ENCODE measurements at regions not wholly inside any gene's neighbourhood (a gene's known extent, or its start where the extent isn't known, plus 50 kb on each side); places are given as distances from the start of the nearest gene placed in this dataset.

DNA sequence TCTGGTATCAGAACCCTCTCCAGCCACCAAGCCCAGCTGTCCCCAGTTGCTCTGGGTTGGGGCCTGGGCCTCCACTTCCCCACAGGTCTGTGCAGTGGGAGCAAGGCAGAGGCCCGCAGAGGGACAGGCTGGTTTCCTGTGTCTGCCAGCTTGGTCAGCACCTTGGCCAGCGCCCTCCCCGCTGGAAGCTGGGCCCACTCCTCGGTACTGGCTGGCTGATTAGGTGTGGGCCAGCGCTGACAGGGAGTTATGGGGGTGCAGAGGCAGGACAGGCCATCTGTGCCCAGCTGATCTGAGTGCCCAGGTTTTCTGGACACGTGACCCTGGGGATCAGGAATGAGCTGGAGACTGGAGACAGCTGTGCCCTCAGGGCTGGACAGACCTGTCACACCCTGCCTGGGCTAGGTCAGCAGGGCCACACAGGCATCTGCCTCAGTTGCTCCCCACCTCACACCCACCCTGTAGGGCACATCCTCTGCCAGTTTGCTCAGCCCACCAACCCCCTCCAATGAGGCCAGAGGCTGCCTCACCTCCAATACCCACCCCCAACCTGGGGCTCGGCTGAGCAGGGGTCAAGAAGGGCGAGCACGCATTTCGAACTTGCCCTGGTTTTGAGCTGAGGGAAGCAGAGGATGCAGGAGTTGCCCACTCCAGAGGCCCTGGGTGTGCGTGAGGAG lies 175.3 kb downstream of the IGLL1 start (continued):
- TF ChIP-seq, protein P1, sequence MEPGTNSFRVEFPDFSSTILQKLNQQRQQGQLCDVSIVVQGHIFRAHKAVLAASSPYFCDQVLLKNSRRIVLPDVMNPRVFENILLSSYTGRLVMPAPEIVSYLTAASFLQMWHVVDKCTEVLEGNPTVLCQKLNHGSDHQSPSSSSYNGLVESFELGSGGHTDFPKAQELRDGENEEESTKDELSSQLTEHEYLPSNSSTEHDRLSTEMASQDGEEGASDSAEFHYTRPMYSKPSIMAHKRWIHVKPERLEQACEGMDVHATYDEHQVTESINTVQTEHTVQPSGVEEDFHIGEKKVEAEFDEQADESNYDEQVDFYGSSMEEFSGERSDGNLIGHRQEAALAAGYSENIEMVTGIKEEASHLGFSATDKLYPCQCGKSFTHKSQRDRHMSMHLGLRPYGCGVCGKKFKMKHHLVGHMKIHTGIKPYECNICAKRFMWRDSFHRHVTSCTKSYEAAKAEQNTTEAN (CRISPR knock-in tag; conservative IDR thresholded peaks at IDR 0.05), result peak; percentile 84
- TF ChIP-seq ZBTB20 (CRISPR knock-in tag; IDR thresholded peaks at IDR 0.05; ENCODE audit: borderline replicate concordance, low read depth) (peak; percentile 83; the same call in 1 of the 2 replicates), SETDB1 (CRISPR knock-in tag; IDR thresholded peaks at IDR 0.05; ENCODE audit: borderline replicate concordance) (no peak), SIN3A (IDR thresholded peaks at IDR 0.05; ENCODE audit: borderline replicate concordance, low read depth, low read length) (no peak), TCF7L2 (IDR thresholded peaks at IDR 0.05; ENCODE audit: low read depth, low read length) (no peak), ZNF703 (CRISPR knock-in tag; IDR thresholded peaks at IDR 0.05; ENCODE audit: borderline replicate concordance) (no peak), SRSF4 (IDR thresholded peaks at IDR 0.05; ENCODE audit: low read depth, low read length, poor library complexity, severe bottlenecking) (no peak), HMG20A (CRISPR knock-in tag; IDR thresholded peaks at IDR 0.05; ENCODE audit: borderline replicate concordance) (no peak), ZNF589 (CRISPR knock-in tag; conservative IDR thresholded peaks at IDR 0.05) (peak; percentile 83; the same call in 1 of the 2 replicates), HNRNPK (IDR thresholded peaks at IDR 0.05; ENCODE audit: low read depth, low read length, poor library complexity, severe bottlenecking) (no peak), ZNF484 (CRISPR knock-in tag; IDR thresholded peaks at IDR 0.05; ENCODE audit: borderline replicate concordance, low read depth) (no peak), ZNF160 (CRISPR knock-in tag; IDR thresholded peaks at IDR 0.05) (peak; percentile 85), ZBTB3 (CRISPR knock-in tag; IDR thresholded peaks at IDR 0.05; ENCODE audit: borderline replicate concordance, low read depth) (no peak; the same call in 1 of the 2 replicates)
- TF ChIP-seq, protein P2, sequence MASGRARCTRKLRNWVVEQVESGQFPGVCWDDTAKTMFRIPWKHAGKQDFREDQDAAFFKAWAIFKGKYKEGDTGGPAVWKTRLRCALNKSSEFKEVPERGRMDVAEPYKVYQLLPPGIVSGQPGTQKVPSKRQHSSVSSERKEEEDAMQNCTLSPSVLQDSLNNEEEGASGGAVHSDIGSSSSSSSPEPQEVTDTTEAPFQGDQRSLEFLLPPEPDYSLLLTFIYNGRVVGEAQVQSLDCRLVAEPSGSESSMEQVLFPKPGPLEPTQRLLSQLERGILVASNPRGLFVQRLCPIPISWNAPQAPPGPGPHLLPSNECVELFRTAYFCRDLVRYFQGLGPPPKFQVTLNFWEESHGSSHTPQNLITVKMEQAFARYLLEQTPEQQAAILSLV (CRISPR knock-in tag; IDR thresholded peaks at IDR 0.05; ENCODE audit: borderline replicate concordance), result peak; percentile 68; the same call in 1 of the 2 replicates
- TF ChIP-seq, protein P3, sequence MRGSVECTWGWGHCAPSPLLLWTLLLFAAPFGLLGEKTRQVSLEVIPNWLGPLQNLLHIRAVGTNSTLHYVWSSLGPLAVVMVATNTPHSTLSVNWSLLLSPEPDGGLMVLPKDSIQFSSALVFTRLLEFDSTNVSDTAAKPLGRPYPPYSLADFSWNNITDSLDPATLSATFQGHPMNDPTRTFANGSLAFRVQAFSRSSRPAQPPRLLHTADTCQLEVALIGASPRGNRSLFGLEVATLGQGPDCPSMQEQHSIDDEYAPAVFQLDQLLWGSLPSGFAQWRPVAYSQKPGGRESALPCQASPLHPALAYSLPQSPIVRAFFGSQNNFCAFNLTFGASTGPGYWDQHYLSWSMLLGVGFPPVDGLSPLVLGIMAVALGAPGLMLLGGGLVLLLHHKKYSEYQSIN (CRISPR knock-in tag; IDR thresholded peaks at IDR 0.05; ENCODE audit: borderline replicate concordance), result no peak
- TF ChIP-seq, protein P4, sequence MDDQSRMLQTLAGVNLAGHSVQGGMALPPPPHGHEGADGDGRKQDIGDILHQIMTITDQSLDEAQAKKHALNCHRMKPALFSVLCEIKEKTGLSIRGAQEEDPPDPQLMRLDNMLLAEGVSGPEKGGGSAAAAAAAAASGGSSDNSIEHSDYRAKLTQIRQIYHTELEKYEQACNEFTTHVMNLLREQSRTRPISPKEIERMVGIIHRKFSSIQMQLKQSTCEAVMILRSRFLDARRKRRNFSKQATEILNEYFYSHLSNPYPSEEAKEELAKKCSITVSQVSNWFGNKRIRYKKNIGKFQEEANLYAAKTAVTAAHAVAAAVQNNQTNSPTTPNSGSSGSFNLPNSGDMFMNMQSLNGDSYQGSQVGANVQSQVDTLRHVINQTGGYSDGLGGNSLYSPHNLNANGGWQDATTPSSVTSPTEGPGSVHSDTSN (CRISPR knock-in tag; IDR thresholded peaks at IDR 0.05; ENCODE audit: borderline replicate concordance), result peak; percentile 71; the same call in 1 of the 2 replicates
- TF ChIP-seq, protein P5, sequence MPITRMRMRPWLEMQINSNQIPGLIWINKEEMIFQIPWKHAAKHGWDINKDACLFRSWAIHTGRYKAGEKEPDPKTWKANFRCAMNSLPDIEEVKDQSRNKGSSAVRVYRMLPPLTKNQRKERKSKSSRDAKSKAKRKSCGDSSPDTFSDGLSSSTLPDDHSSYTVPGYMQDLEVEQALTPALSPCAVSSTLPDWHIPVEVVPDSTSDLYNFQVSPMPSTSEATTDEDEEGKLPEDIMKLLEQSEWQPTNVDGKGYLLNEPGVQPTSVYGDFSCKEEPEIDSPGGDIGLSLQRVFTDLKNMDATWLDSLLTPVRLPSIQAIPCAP (CRISPR knock-in tag; IDR thresholded peaks at IDR 0.05; ENCODE audit: low read depth), result no peak
- TF ChIP-seq, protein P6, sequence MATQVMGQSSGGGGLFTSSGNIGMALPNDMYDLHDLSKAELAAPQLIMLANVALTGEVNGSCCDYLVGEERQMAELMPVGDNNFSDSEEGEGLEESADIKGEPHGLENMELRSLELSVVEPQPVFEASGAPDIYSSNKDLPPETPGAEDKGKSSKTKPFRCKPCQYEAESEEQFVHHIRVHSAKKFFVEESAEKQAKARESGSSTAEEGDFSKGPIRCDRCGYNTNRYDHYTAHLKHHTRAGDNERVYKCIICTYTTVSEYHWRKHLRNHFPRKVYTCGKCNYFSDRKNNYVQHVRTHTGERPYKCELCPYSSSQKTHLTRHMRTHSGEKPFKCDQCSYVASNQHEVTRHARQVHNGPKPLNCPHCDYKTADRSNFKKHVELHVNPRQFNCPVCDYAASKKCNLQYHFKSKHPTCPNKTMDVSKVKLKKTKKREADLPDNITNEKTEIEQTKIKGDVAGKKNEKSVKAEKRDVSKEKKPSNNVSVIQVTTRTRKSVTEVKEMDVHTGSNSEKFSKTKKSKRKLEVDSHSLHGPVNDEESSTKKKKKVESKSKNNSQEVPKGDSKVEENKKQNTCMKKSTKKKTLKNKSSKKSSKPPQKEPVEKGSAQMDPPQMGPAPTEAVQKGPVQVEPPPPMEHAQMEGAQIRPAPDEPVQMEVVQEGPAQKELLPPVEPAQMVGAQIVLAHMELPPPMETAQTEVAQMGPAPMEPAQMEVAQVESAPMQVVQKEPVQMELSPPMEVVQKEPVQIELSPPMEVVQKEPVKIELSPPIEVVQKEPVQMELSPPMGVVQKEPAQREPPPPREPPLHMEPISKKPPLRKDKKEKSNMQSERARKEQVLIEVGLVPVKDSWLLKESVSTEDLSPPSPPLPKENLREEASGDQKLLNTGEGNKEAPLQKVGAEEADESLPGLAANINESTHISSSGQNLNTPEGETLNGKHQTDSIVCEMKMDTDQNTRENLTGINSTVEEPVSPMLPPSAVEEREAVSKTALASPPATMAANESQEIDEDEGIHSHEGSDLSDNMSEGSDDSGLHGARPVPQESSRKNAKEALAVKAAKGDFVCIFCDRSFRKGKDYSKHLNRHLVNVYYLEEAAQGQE (IDR thresholded peaks at IDR 0.05; ENCODE audit: borderline replicate concordance in 1 of 2, low read depth in 1 of 2, low read length in 2 of 2), result peak; percentile 98 to 99
